SW480 (cell line): ENCODE measurements at regions not wholly inside any gene's neighbourhood (a gene's known extent, or its start where the extent isn't known, plus 50 kb on each side); places are given as distances from the start of the nearest gene placed in this dataset.
"Not testable (repeated sequence)": the region's sequence is repeated elsewhere in the genome, so short reads cannot be mapped to it uniquely, and the experiment has no call there.

Source experiments
- DNase-seq: peaks from one replicate; pipeline ENCODE4 v3.0.0-alpha.2; 2016; ENCODE audit warnings: low spot score

- DNase-seq, result not testable (repeated sequence)
These were observed 189.2 kb downstream of the CYP26B1 start for GRCh38 chr2:71958426-71958825.

- no peak for DNase-seq
These were observed 195.0 kb downstream of the CYP26B1 start for GRCh38 chr2:71952572-71953188.

- DNase-seq, result no peak
These were observed 195.8 kb downstream of the CYP26B1 start for GRCh38 chr2:71951718-71952404.

- DNase-seq, result no peak
These were observed 196.6 kb downstream of the CYP26B1 start for GRCh38 chr2:71951083-71951468.

- no peak for DNase-seq
These were observed 197.2 kb downstream of the CYP26B1 start for GRCh38 chr2:71950256-71951082.

- no peak for DNase-seq
These were observed 198.2 kb downstream of the CYP26B1 start for GRCh38 chr2:71949537-71949798.

- no peak for DNase-seq
These were observed 198.7 kb downstream of the CYP26B1 start for GRCh38 chr2:71948781-71949536.

GRCh38 chr2:71947809-71948208, 199.9 kb downstream of the CYP26B1 start:
- DNase-seq, result no peak

- DNase-seq, result no peak
These were observed 202.1 kb downstream of the CYP26B1 start for GRCh38 chr2:71945603-71945959.

GRCh38 chr2:71944806-71945602, 202.7 kb downstream of the CYP26B1 start:
- DNase-seq, result no peak

GRCh38 chr2:71944183-71944550, 203.5 kb downstream of the CYP26B1 start:
- DNase-seq, result no peak

- no peak for DNase-seq
These were observed 204.2 kb downstream of the CYP26B1 start for GRCh38 chr2:71943238-71944182.

- no peak for DNase-seq
These were observed 205.7 kb downstream of the CYP26B1 start for GRCh38 chr2:71941726-71942525.

- DNase-seq, result no peak
These were observed 207.0 kb downstream of the CYP26B1 start for GRCh38 chr2:71940695-71941094.

GRCh38 chr2:71939588-71940535, 207.8 kb downstream of the CYP26B1 start:
- DNase-seq, result no peak

- DNase-seq, result no peak
These were observed 208.7 kb downstream of the CYP26B1 start for GRCh38 chr2:71938659-71939587.

- no peak for DNase-seq
These were observed 209.6 kb downstream of the CYP26B1 start for GRCh38 chr2:71938108-71938507.

GRCh38 chr2:71937396-71937795, 210.3 kb downstream of the CYP26B1 start:
- DNase-seq, result no peak
